Cardiac muscle cell (in vitro differentiated cells and primary cell): ENCODE measurements at regions not wholly inside any gene's neighbourhood (a gene's known extent, or its start where the extent isn't known, plus 50 kb on each side); places are given as distances from the start of the nearest gene placed in this dataset.
"Not testable (repeated sequence)": the region's sequence is repeated elsewhere in the genome, so short reads cannot be mapped to it uniquely, and the experiment has no call there.

Experiments
- DNase-seq, 2 donors: peaks; one replicate each; pipeline versions ENCODE4 v3.0.0 to v3.0.0-alpha.2; 2010 to 2017; ENCODE audit warnings: low read depth in 1 of 2, low spot score in 1 of 2
- H3K27ac ChIP-seq: fragments of 200-600 bp; sonication (generic); 2 replicates; pipeline ENCODE4 v1.5.1; 2016
- H3K27me3 ChIP-seq: fragments of 200-600 bp; sonication (generic); 2 replicates; pipeline ENCODE4 v1.6.0; 2016; ENCODE audit warnings: control low read depth
- H3K36me3 ChIP-seq: fragments of 200-600 bp; sonication (generic); 2 replicates; pipeline ENCODE4 v1.5.1; 2016; ENCODE audit warnings: control low read depth
- H3K4me1 ChIP-seq: fragments of 200-600 bp; sonication (generic); 2 replicates; pipeline ENCODE4 v1.8.1; 2017; ENCODE audit warnings: low read depth, mild to moderate bottlenecking, mixed run types
- H3K4me3 ChIP-seq: fragments of 200-600 bp; sonication (generic); 2 replicates; pipeline ENCODE4 v1.5.1; 2016; ENCODE audit warnings: mild to moderate bottlenecking
- H3K9me3 ChIP-seq: fragments of 200-600 bp; sonication (generic); 2 replicates; pipeline ENCODE4 v1.5.1; 2017; ENCODE audit warnings: low read depth, mild to moderate bottlenecking, control low read depth
- CTCF ChIP-seq: IDR thresholded peaks from 2 replicates; pipeline ENCODE4 v1.5.1; 2012; ENCODE audit warnings: low read depth, mild to moderate bottlenecking, low read length

DNA sequence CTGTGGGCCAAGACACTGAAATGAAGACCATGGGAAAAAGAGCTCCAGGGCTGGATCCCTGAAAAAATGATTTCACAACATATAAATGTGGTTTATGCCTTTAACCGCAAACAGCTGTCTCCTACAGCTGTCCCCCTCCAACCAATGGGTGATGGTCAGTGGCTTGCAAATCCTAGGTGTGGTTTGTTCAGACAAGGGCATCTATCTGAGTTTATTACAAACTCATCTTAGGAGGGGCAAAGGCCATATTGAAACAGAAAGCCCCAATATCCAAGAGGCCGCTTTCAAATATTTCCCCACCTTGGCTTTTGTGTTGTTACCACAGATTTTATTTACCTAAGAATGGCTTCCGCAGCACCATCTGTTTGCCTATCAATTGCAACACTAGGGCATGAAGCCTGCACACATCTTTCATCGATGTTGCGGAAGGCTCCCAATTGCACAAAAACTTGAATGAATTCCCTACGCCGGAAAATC, 503.6 kb upstream of the AMELY start:
- Histone ChIP-seq H3K4me3 (no peak overlapping the region), H3K27ac (no peak overlapping the region), H3K4me1 (no peaks in the 10 kb centered on the region), H3K36me3 (no peaks in the 10 kb centered on the region), H3K9me3 (no peaks in the 10 kb centered on the region), H3K27me3 (no peaks in the 10 kb centered on the region)
- no peak for TF ChIP-seq CTCF
- peak in 1 of 2 donors; percentile 22 for DNase-seq

DNA sequence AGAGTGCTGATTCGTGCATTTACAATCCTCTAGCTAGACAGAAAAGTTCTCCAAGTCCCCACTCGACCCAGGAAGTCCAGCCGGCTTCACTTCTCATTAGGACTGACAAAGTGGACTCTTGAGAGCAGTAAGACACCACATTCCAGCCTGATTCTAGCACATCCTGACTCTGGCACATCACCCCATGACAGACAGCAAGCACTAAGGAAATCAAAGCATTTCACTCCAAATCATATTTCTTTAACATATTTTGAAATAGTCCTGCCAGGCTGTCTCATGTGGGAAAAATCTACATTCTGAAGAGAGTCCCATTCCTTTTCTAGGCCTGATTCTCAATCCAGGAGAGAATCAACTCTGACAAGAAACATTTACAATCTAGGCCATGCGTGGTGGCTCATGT, 478.5 kb upstream of the AMELY start:
- H3K36me3 ChIP-seq = no peaks in the 10 kb centered on the region
- no peaks in the 10 kb centered on the region for H3K4me1 ChIP-seq
- DNase-seq = no peak
- no peak for TF ChIP-seq CTCF
- H3K9me3 ChIP-seq = no peaks in the 10 kb centered on the region
- H3K4me3 ChIP-seq = no peak overlapping the region
- no peaks in the 10 kb centered on the region for H3K27me3 ChIP-seq
- no peak overlapping the region for H3K27ac ChIP-seq

GRCh38 chrY:7382988-7383387, 471.4 kb upstream of the AMELY start:
- no peaks in the 10 kb centered on the region for H3K9me3 ChIP-seq
- no peak for TF ChIP-seq CTCF
- H3K4me1 ChIP-seq = no peaks in the 10 kb centered on the region
- peak in 1 of 2 donors; percentile 78 for DNase-seq
- no peak overlapping the region for H3K4me3 ChIP-seq
- no peak overlapping the region for H3K27ac ChIP-seq
- H3K27me3 ChIP-seq = no peaks in the 10 kb centered on the region
- no peaks in the 10 kb centered on the region for H3K36me3 ChIP-seq

- H3K27ac ChIP-seq = no peak overlapping the region
- no peaks in the 10 kb centered on the region for H3K9me3 ChIP-seq
- DNase-seq = no peak
- H3K4me3 ChIP-seq = no peak overlapping the region
- H3K27me3 ChIP-seq = no peaks in the 10 kb centered on the region
- TF ChIP-seq CTCF = no peak
- H3K36me3 ChIP-seq = no peaks in the 10 kb centered on the region
- no peaks in the 10 kb centered on the region for H3K4me1 ChIP-seq
Observed at GRCh38 chrY:7377091-7377490, 465.5 kb upstream of the AMELY start.

GRCh38 chrY:7374485-7374884, 462.9 kb upstream of the AMELY start:
- not testable (repeated sequence) for H3K27me3 ChIP-seq, H3K4me3 ChIP-seq, H3K36me3 ChIP-seq, DNase-seq, H3K4me1 ChIP-seq, H3K27ac ChIP-seq, H3K9me3 ChIP-seq

DNA sequence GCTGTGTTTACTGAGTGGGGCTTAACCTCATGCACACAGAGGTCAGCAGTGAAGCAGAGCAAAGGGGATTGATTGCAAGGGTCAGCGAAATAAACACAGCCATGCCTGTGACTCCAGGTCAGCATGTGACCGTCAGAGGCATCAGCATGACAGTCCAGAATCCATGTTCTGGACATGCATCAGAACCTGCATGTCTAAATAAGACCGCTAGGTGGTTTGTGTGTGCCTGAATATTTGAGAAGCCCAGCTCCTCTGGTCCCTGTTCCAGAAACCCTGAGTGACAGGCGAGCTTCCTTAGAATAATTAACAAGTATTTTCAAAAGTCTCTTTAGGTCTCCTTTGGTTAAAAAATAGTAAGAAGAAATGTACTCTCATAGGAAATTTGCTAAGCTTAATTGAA, 460.4 kb upstream of the AMELY start:
- not testable (repeated sequence) for H3K4me3 ChIP-seq, H3K36me3 ChIP-seq, DNase-seq, H3K4me1 ChIP-seq, H3K9me3 ChIP-seq, H3K27ac ChIP-seq, H3K27me3 ChIP-seq

DNA sequence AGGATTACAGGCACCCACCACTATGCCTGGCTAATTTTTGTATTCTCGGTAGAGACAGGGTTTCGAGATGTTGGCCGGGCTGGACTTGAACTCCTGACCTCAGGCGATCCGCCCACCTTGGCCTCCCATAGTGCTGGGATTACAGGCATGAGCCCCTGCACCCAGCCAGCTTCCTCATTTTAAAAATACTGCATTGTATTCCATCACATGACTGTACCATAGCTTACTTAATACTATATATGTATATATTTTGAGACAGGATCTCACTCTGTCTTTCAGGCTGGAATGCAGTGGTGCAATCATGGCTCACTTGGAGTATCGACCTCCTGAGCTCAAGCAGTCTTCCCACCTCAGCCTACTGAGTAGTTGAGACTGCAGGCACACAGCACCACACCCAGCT, 459.5 kb upstream of the AMELY start:
- H3K27ac ChIP-seq, H3K9me3 ChIP-seq, H3K36me3 ChIP-seq, H3K27me3 ChIP-seq, H3K4me3 ChIP-seq, H3K4me1 ChIP-seq: not testable (repeated sequence)
- DNase-seq = peak in 1 of 2 donors; percentile 9
